GM10266 (cell line): ENCODE measurements at regions not wholly inside any gene's neighbourhood (a gene's known extent, or its start where the extent isn't known, plus 50 kb on each side); places are given as distances from the start of the nearest gene placed in this dataset.

Experiments used
- DNase-seq: peaks from one replicate; pipeline ENCODE4 v3.0.0; 2012; ENCODE audit errors: extremely low spot score
- CTCF ChIP-seq: IDR thresholded peaks from 2 replicates; pipeline ENCODE4 v1.5.1; 2012; ENCODE audit warnings: mild to moderate bottlenecking, low read depth; ENCODE audit not compliant: control insufficient read depth, insufficient read depth; ENCODE audit errors: missing control alignments

- TF ChIP-seq CTCF: no peak
- no peak for DNase-seq
Observed at GRCh38 chr6:167662075-167662880, 164.4 kb upstream of the AFDN start.

- TF ChIP-seq CTCF: no peak
- DNase-seq: no peak
Observed at GRCh38 chr6:167662881-167663205, 163.9 kb upstream of the AFDN start.

- no peak for TF ChIP-seq CTCF
- DNase-seq: no peak
Observed at GRCh38 chr6:167663316-167663715, 163.4 kb upstream of the AFDN start.

- DNase-seq: no peak
- TF ChIP-seq CTCF: no peak
Observed at GRCh38 chr6:167663784-167664443, 162.8 kb upstream of the AFDN start.

GRCh38 chr6:167664678-167665660 lies 161.7 kb upstream of the AFDN start:
- TF ChIP-seq CTCF: no peak
- DNase-seq: no peak

GRCh38 chr6:167665698-167666330 lies 160.9 kb upstream of the AFDN start:
- TF ChIP-seq CTCF: no peak
- no peak for DNase-seq
